ENCODE measurements at regions not wholly inside any gene's neighbourhood (a gene's known extent, or its start where the extent isn't known, plus 50 kb on each side); places are given as distances from the start of the nearest gene placed in this dataset.
A peak's percentile ranks its signal among the peaks of the same experiment; 100 is the strongest.
"Not testable (repeated sequence)": the region's sequence is repeated elsewhere in the genome, so short reads cannot be mapped to it uniquely, and the experiment has no call there.

DNA sequence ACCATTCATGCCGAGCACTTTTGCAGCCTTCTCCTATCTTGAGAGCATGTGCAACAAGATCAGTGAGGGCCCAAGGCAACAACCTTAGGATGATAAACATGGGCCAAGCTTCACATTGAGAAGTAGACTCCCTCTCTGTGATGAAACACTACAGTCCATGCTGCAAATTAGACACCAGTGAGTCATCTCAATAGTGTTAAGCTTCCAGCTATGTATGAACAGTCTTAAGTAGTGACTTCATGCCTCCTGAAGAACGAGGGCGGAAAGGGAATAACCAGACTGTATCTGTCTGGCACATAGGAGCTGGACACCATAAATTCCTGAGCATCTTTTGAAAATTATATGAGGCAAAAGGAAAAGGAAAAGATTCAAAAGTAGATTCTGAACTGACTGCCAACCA, 309.9 kb upstream of the SLITRK1 start:
- DNase-seq (ENCODE audit: low read depth): peak; percentile 91

DNA sequence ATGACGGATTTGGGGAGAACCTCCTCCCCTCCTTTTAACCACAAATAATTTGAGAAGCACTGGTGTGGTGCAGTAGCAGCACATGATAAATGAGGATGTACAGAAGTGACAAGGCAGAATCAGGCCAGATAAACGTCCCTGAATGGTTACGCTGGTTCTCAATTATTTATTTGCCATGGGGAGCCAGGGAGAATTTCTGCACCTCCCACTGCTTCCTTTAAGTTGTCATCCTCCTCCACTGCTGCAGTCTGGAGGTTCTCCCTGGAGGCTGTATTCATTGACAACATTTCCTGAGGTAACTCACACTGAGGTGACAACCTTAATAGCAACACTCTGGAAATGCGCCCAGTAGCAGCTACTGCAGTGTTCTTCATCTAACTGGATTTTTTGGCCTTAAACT, 308.9 kb upstream of the SLITRK1 start:
- no peak for DNase-seq (ENCODE audit: low read depth)

DNA sequence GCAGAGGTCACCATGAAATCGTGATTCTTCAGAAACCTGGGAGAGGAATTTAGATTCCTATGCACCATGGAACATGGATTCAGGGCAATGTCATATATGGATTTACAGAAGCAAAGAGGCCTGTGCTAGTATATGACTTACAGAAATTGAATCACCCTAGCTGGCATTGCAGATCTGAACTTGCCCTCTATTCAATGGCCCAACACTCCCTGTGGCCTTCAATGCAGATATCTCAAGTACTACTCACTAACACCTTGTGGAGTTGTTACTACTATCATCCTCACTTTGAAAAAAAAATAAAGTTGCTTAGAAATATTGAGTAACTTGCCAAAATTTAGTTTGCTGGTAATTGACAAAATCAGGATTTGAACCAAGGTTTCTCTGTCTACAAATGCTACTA, 305.4 kb upstream of the SLITRK1 start:
- no peak for DNase-seq (ENCODE audit: low read depth)

DNA sequence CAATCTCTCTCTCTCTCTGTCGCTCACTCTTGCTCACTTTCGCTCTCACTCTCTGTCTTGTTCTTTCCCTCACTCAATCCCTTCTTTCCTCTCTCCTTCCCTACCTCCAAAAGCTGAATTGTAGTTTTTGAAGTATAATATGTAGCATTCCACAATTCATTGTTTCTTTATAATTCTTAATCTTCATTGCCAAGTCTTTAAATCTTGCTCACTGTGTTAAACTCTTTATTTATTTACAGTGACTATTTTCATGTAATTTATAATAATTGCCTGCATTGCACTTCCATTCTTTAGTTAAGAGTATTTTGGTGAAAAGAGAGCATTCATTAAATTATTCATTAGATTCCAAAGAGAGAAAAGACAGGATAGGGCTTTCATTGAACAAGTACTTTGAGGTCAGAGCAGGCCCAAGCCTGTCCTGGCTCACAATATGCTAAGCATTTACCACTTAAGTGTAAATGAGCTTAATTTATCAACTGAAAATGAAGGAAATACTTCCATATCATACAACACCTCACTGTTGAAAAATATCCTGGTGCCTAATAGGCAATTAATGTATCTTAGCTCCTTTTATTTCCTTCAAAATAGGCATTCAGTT, 257.4 kb upstream of the SLITRK1 start:
- DNase-seq (ENCODE audit: low read depth): no peak

DNA sequence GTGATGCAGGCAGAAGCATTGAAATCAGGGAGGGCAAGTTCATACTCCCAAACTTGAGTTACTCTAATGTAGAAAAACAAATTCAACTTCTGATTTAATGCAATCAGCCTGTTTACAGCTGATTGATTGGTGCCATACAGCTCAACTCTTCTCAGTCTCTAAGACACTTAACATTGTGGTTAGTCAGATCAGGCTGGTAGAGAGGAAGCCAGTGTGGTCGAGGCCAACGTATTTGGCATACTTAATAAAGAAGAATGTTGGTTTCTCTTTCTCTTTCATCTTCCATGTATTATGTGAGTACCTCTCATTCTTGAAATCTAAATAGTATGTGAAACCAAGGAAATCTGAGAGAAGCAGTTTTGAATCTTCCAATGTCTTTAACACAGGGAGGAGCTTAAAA, 255.0 kb upstream of the SLITRK1 start:
- peak; percentile 74 for DNase-seq (ENCODE audit: low read depth)

GRCh38 chr13:84136582-84136981, 254.3 kb upstream of the SLITRK1 start:
- peak; percentile 22 for DNase-seq (ENCODE audit: low read depth)

GRCh38 chr13:84132491-84132890, 250.2 kb upstream of the SLITRK1 start:
- DNase-seq (ENCODE audit: low read depth): no peak

GRCh38 chr13:84131249-84131648, 249.0 kb upstream of the SLITRK1 start:
- no peak for DNase-seq (ENCODE audit: low read depth)

DNA sequence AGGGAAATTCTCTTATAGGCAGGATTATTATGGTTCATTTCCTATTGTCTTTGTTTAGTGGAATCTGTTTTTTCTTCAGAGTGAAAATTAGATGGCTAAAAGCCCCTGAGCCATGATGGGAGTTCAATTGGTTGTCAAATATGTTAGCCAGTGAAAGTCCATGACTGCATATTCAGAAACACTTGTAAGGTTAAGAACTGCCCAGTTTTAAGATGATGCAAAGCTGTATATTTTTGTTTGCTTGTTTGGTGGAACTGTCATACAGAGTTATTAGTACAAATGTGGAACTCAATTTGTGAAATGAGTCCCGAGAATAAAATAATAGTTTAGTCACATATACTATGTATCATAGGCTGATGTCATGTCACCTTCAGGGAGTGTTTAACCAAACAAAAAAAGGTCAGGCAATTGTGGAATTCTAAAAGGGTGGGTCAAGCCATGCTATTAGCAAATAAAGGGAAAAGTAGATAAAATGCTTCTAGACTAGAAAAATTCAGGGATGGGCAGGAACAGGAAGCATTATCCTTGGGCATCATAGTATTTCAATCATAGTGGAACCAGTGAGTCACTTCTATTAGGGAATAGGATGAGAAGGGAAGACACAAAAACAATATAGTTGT, 248.3 kb upstream of the SLITRK1 start:
- peak; percentile 11 for DNase-seq (ENCODE audit: low read depth)

DNA sequence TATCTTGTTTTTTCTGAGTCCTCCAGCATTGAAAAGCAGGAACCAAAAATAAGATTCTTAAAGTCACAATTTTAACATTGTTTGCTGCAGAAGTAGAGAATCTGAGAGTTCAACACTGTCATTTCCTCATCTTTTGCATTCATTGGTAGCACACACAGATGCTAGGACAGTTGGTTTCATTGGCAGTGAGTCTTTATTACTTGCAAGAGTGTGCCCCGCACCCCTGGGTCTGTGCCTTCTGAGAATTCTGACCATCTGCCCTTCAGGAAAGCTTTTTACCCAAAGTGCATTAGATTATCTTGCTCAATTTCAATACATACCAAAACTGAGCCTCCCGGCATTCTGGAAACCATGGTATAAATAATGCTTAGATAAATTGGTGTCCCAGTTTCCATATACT, 247.7 kb upstream of the SLITRK1 start:
- no peak for DNase-seq (ENCODE audit: low read depth)

GRCh38 chr13:84127597-84128128, 245.4 kb upstream of the SLITRK1 start:
- no peak for DNase-seq (ENCODE audit: low read depth)

- no peak for DNase-seq (ENCODE audit: low read depth)
Measured at GRCh38 chr13:84126671-84127171, 244.4 kb upstream of the SLITRK1 start.

DNA sequence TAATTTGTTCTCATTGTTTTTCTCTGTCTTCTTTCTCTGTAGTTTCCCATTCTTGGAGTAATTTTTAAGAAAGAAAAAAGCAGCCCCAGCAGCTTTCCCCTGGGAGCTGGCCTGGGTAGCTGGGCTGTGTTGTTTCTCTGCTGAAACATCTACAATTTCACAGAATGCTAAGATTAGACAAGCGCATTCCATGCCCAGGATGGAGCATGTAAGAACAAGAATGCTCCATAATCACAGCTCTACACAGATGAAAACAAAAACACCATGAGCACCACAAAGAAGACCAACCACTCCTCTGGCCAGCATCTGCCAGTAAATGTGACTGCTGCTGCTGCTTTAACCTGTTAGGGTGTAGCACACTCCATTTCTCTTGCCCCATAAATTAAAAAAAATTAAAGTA, 239.2 kb upstream of the SLITRK1 start:
- no peak for DNase-seq (ENCODE audit: low read depth)

DNA sequence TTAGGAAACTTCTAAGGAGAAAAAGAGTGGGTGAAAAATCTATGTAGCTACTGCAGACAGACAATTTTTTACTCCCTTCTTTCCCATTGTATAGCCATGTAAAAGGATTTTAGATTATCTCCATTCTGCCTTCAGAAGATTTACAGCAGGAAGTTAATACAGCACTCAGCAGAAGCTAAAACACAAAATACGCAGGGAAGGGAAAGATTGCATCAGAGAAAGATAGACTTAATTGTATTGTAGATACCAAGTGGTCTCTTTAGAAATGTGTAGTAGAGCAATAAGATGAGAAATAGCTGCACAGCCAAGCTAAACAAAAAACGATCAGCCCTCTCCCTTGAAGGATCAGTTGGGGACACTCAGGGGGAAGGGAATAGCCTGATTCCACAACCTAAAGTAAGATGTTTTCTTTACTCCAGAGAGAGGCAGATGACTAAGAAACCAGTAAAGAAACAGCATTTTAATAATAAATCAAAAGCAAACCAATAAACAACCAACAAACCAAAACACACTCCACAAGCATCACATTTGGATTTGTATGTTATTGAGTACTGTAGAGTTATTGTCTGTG, 236.7 kb upstream of the SLITRK1 start:
- DNase-seq (ENCODE audit: low read depth): no peak

DNA sequence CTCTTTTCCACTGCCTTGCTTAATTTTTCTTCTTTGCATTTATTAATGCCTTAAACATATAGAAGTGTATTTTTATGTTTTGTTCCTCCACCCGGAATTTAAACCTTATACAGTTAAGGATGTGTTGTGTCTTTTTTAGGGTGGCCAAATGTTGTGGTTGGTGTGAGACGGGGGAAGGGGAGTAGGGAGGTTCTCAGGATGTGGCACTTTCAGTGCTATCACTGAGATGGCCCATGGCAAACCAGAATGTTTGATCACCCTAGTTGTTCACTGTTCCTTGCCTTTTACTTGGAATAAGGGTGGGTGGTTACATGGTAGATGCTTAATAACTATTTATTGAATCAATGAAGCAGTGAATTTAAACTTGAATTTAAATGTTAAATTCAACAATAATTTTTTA, 216.0 kb upstream of the SLITRK1 start:
- DNase-seq (ENCODE audit: low read depth): no peak

DNA sequence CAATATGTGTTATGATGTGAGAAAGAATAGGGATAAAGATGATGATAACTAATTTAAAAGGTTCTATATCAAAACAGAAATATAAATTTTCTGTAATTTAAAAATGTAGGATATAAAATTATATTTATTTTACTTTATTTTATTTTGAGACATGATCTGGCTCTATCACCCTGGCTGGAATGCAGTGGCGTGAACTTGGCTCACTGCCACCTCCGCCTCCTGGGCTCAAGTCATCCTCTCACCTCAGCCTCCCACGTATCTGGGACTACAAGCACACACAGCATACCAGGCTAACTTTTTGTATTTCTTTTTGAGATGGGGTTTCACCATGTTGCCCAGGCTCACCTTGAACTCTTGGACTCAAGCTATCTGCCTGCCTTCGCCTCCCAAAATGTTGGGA, 214.9 kb upstream of the SLITRK1 start:
- DNase-seq (ENCODE audit: low read depth): no peak

DNA sequence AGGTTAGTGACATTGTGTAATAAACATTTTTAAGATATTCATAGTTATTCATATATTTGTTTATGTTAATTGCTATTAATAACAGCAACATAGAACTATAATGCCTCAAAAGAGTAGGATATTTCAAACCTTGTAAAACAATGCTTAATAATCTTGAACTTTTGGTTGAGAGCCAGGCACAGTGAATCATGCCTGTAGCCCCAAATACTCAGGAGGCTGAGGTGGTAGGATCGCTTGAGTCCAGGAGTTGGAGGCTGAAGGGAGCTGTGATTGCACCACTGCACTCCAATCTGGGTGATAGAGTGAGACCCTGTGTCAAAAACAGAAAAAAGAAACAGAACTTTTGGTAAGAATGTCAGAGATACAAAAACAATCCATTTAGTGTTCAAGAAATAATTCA, 213.9 kb upstream of the SLITRK1 start:
- DNase-seq (ENCODE audit: low read depth): peak; percentile 39

- DNase-seq (ENCODE audit: low read depth): no peak
Measured at GRCh38 chr13:84088996-84089395, 206.7 kb upstream of the SLITRK1 start.

DNA sequence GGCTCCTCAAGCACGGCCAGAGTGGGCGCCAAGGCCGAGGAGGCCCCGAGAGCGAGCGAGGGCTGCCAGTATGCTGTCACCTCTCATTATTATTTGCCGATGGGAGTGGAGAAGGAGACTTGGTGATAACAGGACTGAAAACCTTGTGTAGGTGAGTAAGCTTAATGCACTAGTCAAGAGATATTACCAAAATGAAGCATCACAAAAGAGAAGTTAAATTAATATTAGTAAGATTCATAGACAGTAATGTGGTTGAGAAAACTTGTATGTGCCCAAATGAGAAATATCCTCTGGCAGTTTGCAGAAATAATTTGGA, 204.5 kb upstream of the SLITRK1 start:
- DNase-seq (ENCODE audit: low read depth): no peak

- not testable (repeated sequence) for DNase-seq (ENCODE audit: low read depth)
Measured at GRCh38 chr13:84086098-84086846, 204.0 kb upstream of the SLITRK1 start.

GRCh38 chr13:84082462-84082861, 200.2 kb upstream of the SLITRK1 start:
- DNase-seq (ENCODE audit: low read depth): no peak

GRCh38 chr13:84080748-84081530, 198.7 kb upstream of the SLITRK1 start:
- no peak for DNase-seq (ENCODE audit: low read depth)
